Lower leg skin (tissue), 3 donors: ENCODE measurements at regions not wholly inside any gene's neighbourhood (a gene's known extent, or its start where the extent isn't known, plus 50 kb on each side); places are given as distances from the start of the nearest gene placed in this dataset.

Source experiments
- POLR2A ChIP-seq, 2 donors: fragments of 450-650 bp; IDR thresholded peaks; one replicate each; pipeline ENCODE4 v1.6.1; 2016 to 2017; ENCODE audit warnings: antibody characterized with exemption in 2 of 2, mild to moderate bottlenecking in 1 of 2, moderate library complexity in 1 of 2
- TF ChIP-seq, protein P1 (sequence below), 3 donors: fragments of 450-650 bp; IDR thresholded peaks; one replicate each; pipeline ENCODE4 v1.5.1; 2016; ENCODE audit warnings: antibody characterized with exemption in 3 of 3, mild to moderate bottlenecking in 3 of 3, moderate library complexity in 2 of 3

DNA sequence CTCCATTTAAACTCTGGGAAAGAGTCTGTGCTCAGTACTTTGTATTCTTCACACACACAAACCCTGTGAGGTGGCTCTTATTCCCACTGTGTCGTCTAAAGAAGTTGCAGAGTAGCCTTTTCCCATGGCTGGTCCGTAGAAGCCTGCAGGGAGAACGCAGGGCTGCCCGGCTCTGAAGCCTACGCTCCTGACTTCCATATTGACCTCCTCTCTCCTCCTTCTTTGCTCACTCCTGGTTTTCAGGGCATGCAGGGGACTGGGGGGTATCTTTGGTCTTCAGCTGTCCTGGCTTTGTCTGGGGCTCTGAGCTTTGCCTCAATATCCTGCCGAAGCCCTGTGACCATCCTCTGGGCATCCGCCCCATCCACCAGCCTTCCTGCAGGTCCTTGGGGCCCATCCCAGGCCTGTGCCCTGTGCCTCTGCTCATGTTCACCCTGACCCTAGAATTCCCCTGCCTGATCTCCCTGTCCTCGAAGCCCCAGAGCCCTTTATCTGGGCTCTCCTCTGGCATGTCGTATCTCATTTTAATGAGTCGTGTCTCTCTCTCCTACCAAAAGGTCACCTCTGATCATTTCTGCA is 83.8 kb upstream of the FSTL4 start:
- TF ChIP-seq, protein P1, sequence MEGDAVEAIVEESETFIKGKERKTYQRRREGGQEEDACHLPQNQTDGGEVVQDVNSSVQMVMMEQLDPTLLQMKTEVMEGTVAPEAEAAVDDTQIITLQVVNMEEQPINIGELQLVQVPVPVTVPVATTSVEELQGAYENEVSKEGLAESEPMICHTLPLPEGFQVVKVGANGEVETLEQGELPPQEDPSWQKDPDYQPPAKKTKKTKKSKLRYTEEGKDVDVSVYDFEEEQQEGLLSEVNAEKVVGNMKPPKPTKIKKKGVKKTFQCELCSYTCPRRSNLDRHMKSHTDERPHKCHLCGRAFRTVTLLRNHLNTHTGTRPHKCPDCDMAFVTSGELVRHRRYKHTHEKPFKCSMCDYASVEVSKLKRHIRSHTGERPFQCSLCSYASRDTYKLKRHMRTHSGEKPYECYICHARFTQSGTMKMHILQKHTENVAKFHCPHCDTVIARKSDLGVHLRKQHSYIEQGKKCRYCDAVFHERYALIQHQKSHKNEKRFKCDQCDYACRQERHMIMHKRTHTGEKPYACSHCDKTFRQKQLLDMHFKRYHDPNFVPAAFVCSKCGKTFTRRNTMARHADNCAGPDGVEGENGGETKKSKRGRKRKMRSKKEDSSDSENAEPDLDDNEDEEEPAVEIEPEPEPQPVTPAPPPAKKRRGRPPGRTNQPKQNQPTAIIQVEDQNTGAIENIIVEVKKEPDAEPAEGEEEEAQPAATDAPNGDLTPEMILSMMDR (IDR thresholded peaks at IDR 0.05): no peak
- TF ChIP-seq POLR2A (IDR thresholded peaks at IDR 0.05): no peak
